MCF 10A (cell line): ENCODE measurements at regions not wholly inside any gene's neighbourhood (a gene's known extent, or its start where the extent isn't known, plus 50 kb on each side); places are given as distances from the start of the nearest gene placed in this dataset.

Source experiments
- BruUV-seq: library from RNA; stranded (reverse); fragments of 400-500 nt; replicated peaks from 2 replicates; lab custom pipeline; 2021; lab: Mats Ljungman, UMichigan
- CTCF ChIA-PET: fragments of 300-600 bp; sonication (Branson Sonifier 250); formaldehyde crosslinking; extraction: SDS; loops from one replicate; lab custom pipeline; 2021; ENCODE audit warnings: antibody characterized with exemption, inconsistent platforms; lab: Yijun Ruan, JAX
- POLR2A ChIA-PET: fragments of 300-600, 350-650 bp; sonication (Branson Sonifier 250); formaldehyde crosslinking; extraction: SDS; loops from one replicate; lab custom pipeline; 2020; ENCODE audit warnings: antibody characterized with exemption, inconsistent platforms; lab: Yijun Ruan, JAX
- DNase-seq: peaks from one replicate; pipeline ENCODE4 v3.0.0-alpha.2; 2018; ENCODE audit not compliant: unreplicated experiment
- H3K27ac Mint-ChIP-seq: one replicate; pipeline ENCODE4 v1.8.0; 2022; ENCODE audit warnings: mild to moderate bottlenecking, low read depth, mixed read lengths; ENCODE audit not compliant: unreplicated experiment
- H3K27me3 Mint-ChIP-seq: one replicate; pipeline ENCODE4 v1.8.0; 2022; ENCODE audit warnings: mixed read lengths; ENCODE audit not compliant: insufficient read depth, unreplicated experiment
- H3K36me3 Mint-ChIP-seq: one replicate; pipeline ENCODE4 v1.8.0; 2022; ENCODE audit warnings: mild to moderate bottlenecking, moderate library complexity, mixed read lengths; ENCODE audit not compliant: insufficient read depth, unreplicated experiment
- H3K4me1 Mint-ChIP-seq: one replicate; pipeline ENCODE4 v1.8.0; 2022; ENCODE audit warnings: mixed read lengths; ENCODE audit not compliant: insufficient read depth, unreplicated experiment
- H3K4me3 Mint-ChIP-seq: one replicate; pipeline ENCODE4 v1.8.0; 2022; ENCODE audit warnings: mild to moderate bottlenecking, moderate library complexity, mixed read lengths; ENCODE audit not compliant: unreplicated experiment
- H3K9me3 Mint-ChIP-seq: one replicate; pipeline ENCODE4 v1.8.0; 2022; ENCODE audit warnings: mixed read lengths; ENCODE audit not compliant: unreplicated experiment
- CTCF ChIP-seq: fragments of 200-600 bp; IDR thresholded peaks from one replicate; pipeline ENCODE4 v1.8.0; 2022; ENCODE audit warnings: antibody characterized with exemption, mild to moderate bottlenecking; ENCODE audit not compliant: unreplicated experiment
- intact Hi-C: fragments of 100-400 bp; cut with micrococcal nuclease; formaldehyde crosslinking; loops from 2 replicates; pipeline ENCODE4 v1.14.1; 2022

GRCh38 chr4:183380901-183381300 is 58.7 kb upstream of the CLDN24 start:
- ChIA-PET POLR2A (no interaction called here), CTCF (interaction anchor here (0.7 to 1.0 kb wide), 2 partner anchors 26 to 1907 kb away, joined by 3 to 4 read pairs; no protein-coding TSS in a partner anchor)
- Mint-ChIP-seq H3K4me1 (no peaks in the 10 kb centered on the region), H3K27me3 (no peaks in the 10 kb centered on the region), H3K9me3 (no peaks in the 10 kb centered on the region), H3K4me3 (no peak overlapping the region), H3K36me3 (no peaks in the 10 kb centered on the region), H3K27ac (no peak overlapping the region)
- no peak for TF ChIP-seq CTCF
- no TSS peak for BruUV-seq
- DNase-seq, result no peak
- intact Hi-C loops, result no loop called here

GRCh38 chr4:183383606-183384005 is 60.8 kb upstream of the CDKN2AIP start:
- no peaks in the 10 kb centered on the region for H3K27me3 Mint-ChIP-seq
- DNase-seq, result no peak
- H3K9me3 Mint-ChIP-seq, result no peaks in the 10 kb centered on the region
- H3K4me1 Mint-ChIP-seq, result no peaks in the 10 kb centered on the region
- no peak for TF ChIP-seq CTCF
- H3K36me3 Mint-ChIP-seq, result no peaks in the 10 kb centered on the region
- ChIA-PET POLR2A (no interaction called here), CTCF (no interaction called here)
- no peak overlapping the region for H3K27ac Mint-ChIP-seq
- intact Hi-C loops, result no loop called here
- no peak overlapping the region for H3K4me3 Mint-ChIP-seq
- BruUV-seq, result no TSS peak

- TF ChIP-seq CTCF, result no peak
- ChIA-PET POLR2A (interaction anchor here (0.6 kb wide), 1 partner anchor 26 kb away, joined by 4 read pairs; no protein-coding TSS in a partner anchor), CTCF (interaction anchor here (1.8 kb wide), 1 partner anchor 23 kb away, joined by 7 read pairs; no protein-coding TSS in a partner anchor)
- Mint-ChIP-seq H3K36me3 (no peaks in the 10 kb centered on the region), H3K27ac (no peak overlapping the region), H3K9me3 (no peaks in the 10 kb centered on the region), H3K27me3 (no peaks in the 10 kb centered on the region), H3K4me3 (no peak overlapping the region), H3K4me1 (no peaks in the 10 kb centered on the region)
- intact Hi-C loops, result no loop called here
- no peak for DNase-seq
- BruUV-seq, result no TSS peak
These were observed 59.9 kb upstream of the CDKN2AIP start for GRCh38 chr4:183384516-183384915.

GRCh38 chr4:183384983-183385382 is 59.5 kb upstream of the CDKN2AIP start:
- H3K4me1 Mint-ChIP-seq, result no peaks in the 10 kb centered on the region
- CTCF ChIA-PET, result interaction anchor here (1.8 kb wide), 2 partner anchors 22 to 129 kb away, joined by 3 to 7 read pairs; no protein-coding TSS in a partner anchor
- H3K4me3 Mint-ChIP-seq, result no peak overlapping the region
- intact Hi-C loops, result no loop called here
- H3K9me3 Mint-ChIP-seq, result no peaks in the 10 kb centered on the region
- TF ChIP-seq CTCF, result no peak
- POLR2A ChIA-PET, result interaction anchor here (0.6 kb wide), 1 partner anchor 27 kb away, joined by 4 read pairs; no protein-coding TSS in a partner anchor
- no peak for DNase-seq
- no peaks in the 10 kb centered on the region for H3K27me3 Mint-ChIP-seq
- H3K36me3 Mint-ChIP-seq, result no peaks in the 10 kb centered on the region
- no TSS peak for BruUV-seq
- H3K27ac Mint-ChIP-seq, result no peak overlapping the region
